ENCODE measurements at regions not wholly inside any gene's neighbourhood (a gene's known extent, or its start where the extent isn't known, plus 50 kb on each side); places are given as distances from the start of the nearest gene placed in this dataset.
"Not testable (repeated sequence)": the region's sequence is repeated elsewhere in the genome, so short reads cannot be mapped to it uniquely, and the experiment has no call there.

GRCh38 chr12:33945438-33945784 lies 76.9 kb upstream of the ALG10 start:
- no peak for TF ChIP-seq CTCF (IDR thresholded peaks at IDR 0.05)
- H3K27ac ChIP-seq (ENCODE audit: low read depth in 1 of 2, low read length in 2 of 2): no peak overlapping the region
- no peaks in the 10 kb centered on the region for H3K36me3 ChIP-seq (ENCODE audit: insufficient read depth, low read length)
- H3K36me3 Mint-ChIP-seq (ENCODE audit: low read depth): no peaks in the 10 kb centered on the region
- no peaks in the 10 kb centered on the region for H3K4me1 Mint-ChIP-seq (ENCODE audit: low read depth)
- no peak overlapping the region for H3K27ac Mint-ChIP-seq
- ChIA-PET CTCF (no interaction called here), POLR2A (no interaction called here)
- no peaks in the 10 kb centered on the region for H3K27me3 Mint-ChIP-seq
- no peaks in the 10 kb centered on the region for H3K27me3 ChIP-seq (ENCODE audit: control insufficient read depth in 1 of 2, insufficient read depth in 2 of 2, low read length in 2 of 2)
- DNase-seq (no peak), ATAC-seq (ENCODE audit: poor library complexity) (no peak)
- peaks cover 2 to 15% of the 10 kb centered on the region in 2 experiments for H3K9me3 ChIP-seq (ENCODE audit: control insufficient read depth in 1 of 2, insufficient read depth in 1 of 2, low read length in 2 of 2)
- H3K4me3 ChIP-seq (ENCODE audit: low read length): no peak overlapping the region
- peaks cover 9% of the 10 kb centered on the region for H3K9me3 Mint-ChIP-seq
- intact Hi-C loops (cut with DNase I, micrococcal nuclease): no loop called here
- H3K4me3 Mint-ChIP-seq: no peak overlapping the region
- no peaks in the 10 kb centered on the region for H3K4me1 ChIP-seq (ENCODE audit: insufficient read depth, low read length)

DNA sequence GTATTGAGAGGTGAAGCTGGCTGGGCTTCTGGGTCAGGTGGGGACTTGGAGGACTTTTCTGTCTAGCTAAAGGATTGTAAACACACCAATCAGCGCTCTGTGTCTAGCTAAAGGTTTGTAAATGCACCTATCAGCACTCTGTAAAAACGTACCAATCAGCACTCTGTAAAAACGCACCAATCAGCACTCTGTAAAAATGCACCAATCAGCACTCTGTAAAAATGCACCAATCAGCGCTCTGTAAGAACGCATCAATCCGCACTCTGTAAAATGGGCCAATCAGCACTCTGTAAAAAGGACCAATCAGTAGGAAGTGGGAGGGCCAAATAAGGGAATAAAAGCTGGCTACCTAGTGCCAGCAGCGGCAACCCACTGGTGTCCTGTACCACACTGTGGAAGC lies 56.1 kb upstream of the ALG10 start:
- H3K4me3 Mint-ChIP-seq; H3K4me3 ChIP-seq (ENCODE audit: low read length); DNase-seq; H3K36me3 ChIP-seq (ENCODE audit: insufficient read depth, low read length); ATAC-seq (ENCODE audit: poor library complexity); H3K27me3 Mint-ChIP-seq; CTCF ChIA-PET; H3K9me3 ChIP-seq (ENCODE audit: control insufficient read depth in 1 of 2, insufficient read depth in 1 of 2, low read length in 2 of 2); H3K27me3 ChIP-seq (ENCODE audit: control insufficient read depth in 1 of 2, insufficient read depth in 2 of 2, low read length in 2 of 2); POLR2A ChIA-PET; H3K36me3 Mint-ChIP-seq (ENCODE audit: low read depth); H3K27ac Mint-ChIP-seq; H3K9me3 Mint-ChIP-seq; intact Hi-C loops (cut with DNase I, micrococcal nuclease); H3K4me1 ChIP-seq (ENCODE audit: insufficient read depth, low read length); H3K27ac ChIP-seq (ENCODE audit: low read depth in 1 of 2, low read length in 2 of 2); H3K4me1 Mint-ChIP-seq (ENCODE audit: low read depth): not testable (repeated sequence)

DNA sequence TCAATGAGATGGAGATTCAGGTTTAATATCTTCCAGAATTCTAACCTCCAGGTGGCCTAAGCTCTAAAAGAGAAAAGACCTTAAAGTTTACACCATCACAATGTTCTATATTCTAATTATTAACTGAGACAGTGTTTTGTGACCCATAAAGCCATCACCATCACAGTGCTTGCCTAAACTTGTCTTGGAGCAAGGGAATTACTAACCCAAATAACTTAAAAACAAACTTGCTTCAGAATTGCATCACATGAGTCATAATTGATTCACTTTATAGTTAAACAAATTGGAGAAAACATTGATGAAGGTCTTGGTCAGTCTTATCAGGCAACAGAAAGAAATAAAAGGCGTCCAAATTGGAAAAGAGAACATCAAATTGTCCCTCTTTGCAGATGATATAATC lies 54.5 kb upstream of the ALG10 start:
- ATAC-seq (ENCODE audit: poor library complexity) (no peak), DNase-seq (no peak)
- no peak overlapping the region for H3K4me3 Mint-ChIP-seq
- H3K27ac Mint-ChIP-seq: no peak overlapping the region
- peaks cover 5% of the 10 kb centered on the region for H3K9me3 Mint-ChIP-seq
- no peak overlapping the region for H3K27ac ChIP-seq (ENCODE audit: low read depth in 1 of 2, low read length in 2 of 2)
- no peaks in the 10 kb centered on the region for H3K4me1 Mint-ChIP-seq (ENCODE audit: low read depth)
- no peaks in the 10 kb centered on the region for H3K27me3 ChIP-seq (ENCODE audit: control insufficient read depth in 1 of 2, insufficient read depth in 2 of 2, low read length in 2 of 2)
- no peaks in the 10 kb centered on the region for H3K9me3 ChIP-seq (ENCODE audit: control insufficient read depth in 1 of 2, insufficient read depth in 1 of 2, low read length in 2 of 2)
- intact Hi-C loops (cut with DNase I, micrococcal nuclease): no loop called here
- H3K36me3 ChIP-seq (ENCODE audit: insufficient read depth, low read length): no peaks in the 10 kb centered on the region
- ChIA-PET POLR2A (no interaction called here), CTCF (no interaction called here)
- no peak overlapping the region for H3K4me3 ChIP-seq (ENCODE audit: low read length)
- no peaks in the 10 kb centered on the region for H3K36me3 Mint-ChIP-seq (ENCODE audit: low read depth)
- TF ChIP-seq CTCF (IDR thresholded peaks at IDR 0.05): no peak
- H3K27me3 Mint-ChIP-seq: no peaks in the 10 kb centered on the region
- H3K4me1 ChIP-seq (ENCODE audit: insufficient read depth, low read length): no peaks in the 10 kb centered on the region
